ENCODE measurements at regions not wholly inside any gene's neighbourhood (a gene's known extent, or its start where the extent isn't known, plus 50 kb on each side); places are given as distances from the start of the nearest gene placed in this dataset.

DNA sequence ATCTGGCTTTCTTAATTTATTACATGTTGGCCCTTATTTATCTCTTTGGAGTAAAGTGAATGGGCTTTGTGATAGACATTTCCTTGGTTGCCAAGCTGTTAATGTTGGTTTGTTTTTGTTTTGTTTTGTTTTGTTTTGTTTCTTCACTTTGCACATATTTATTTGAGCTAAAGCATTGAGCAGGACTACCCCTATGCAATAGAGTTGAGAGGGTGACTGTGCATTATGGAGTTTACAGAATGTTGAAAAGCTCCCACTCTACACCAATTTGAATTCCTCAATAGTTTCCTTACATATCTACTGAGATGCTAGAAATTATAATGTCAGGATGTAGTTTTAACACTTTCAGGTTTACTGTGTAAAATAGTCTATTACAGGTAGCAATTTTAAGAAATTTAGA lies 462.8 kb upstream of the CBLB start:
- no peak for TF ChIP-seq TAF1 (IDR thresholded peaks at IDR 0.05; ENCODE audit: borderline replicate concordance, low read depth, low read length)
- no peak for TF ChIP-seq POLR2A (IDR thresholded peaks at IDR 0.05; ENCODE audit: low read depth, low read length)
- TF ChIP-seq POLR2AphosphoS5 (IDR thresholded peaks at IDR 0.05; ENCODE audit: low read depth, low read length), result no peak
- no peak for DNase-seq (ENCODE audit: insufficient read length)
- no peak for FAIRE-seq

DNA sequence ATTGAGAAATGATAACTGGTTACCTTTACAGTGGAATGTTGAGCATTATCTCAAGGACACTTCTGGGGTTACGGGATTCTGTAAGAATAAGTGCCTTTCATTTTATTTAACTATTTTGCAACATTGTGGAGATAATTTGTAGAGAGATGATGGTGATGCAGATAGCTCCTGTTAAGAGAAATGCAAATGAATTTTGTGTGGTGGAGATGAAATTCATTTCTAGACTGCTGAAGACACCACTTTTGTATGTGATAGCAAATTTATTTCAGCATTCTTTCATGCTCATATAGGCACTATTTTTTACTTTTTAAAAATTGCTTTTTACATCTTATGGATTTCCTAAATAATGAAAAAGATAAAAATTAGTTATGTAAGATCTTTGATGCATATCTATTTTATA lies 463.3 kb upstream of the CBLB start:
- TF ChIP-seq TAF1 (IDR thresholded peaks at IDR 0.05; ENCODE audit: borderline replicate concordance, low read depth, low read length), result no peak
- TF ChIP-seq POLR2AphosphoS5 (IDR thresholded peaks at IDR 0.05; ENCODE audit: low read depth, low read length), result no peak
- no peak for TF ChIP-seq POLR2A (IDR thresholded peaks at IDR 0.05; ENCODE audit: low read depth, low read length)
- FAIRE-seq, result peak; percentile 21
- no peak for DNase-seq (ENCODE audit: insufficient read length)

- no peak for FAIRE-seq
- no peak for DNase-seq (ENCODE audit: insufficient read length)
- TF ChIP-seq TAF1 (IDR thresholded peaks at IDR 0.05; ENCODE audit: borderline replicate concordance, low read depth, low read length) (no peak), POLR2A (IDR thresholded peaks at IDR 0.05; ENCODE audit: low read depth, low read length) (no peak), POLR2AphosphoS5 (IDR thresholded peaks at IDR 0.05; ENCODE audit: low read depth, low read length) (no peak)
Measured at GRCh38 chr3:106332884-106333283, 464.1 kb upstream of the CBLB start.

GRCh38 chr3:106333911-106334618 lies 465.3 kb upstream of the CBLB start:
- DNase-seq (ENCODE audit: insufficient read length) (no peak), FAIRE-seq (no peak)
- TF ChIP-seq POLR2AphosphoS5 (IDR thresholded peaks at IDR 0.05; ENCODE audit: low read depth, low read length), result no peak
- TF ChIP-seq TAF1 (IDR thresholded peaks at IDR 0.05; ENCODE audit: borderline replicate concordance, low read depth, low read length), result no peak
- TF ChIP-seq POLR2A (IDR thresholded peaks at IDR 0.05; ENCODE audit: low read depth, low read length), result no peak

DNA sequence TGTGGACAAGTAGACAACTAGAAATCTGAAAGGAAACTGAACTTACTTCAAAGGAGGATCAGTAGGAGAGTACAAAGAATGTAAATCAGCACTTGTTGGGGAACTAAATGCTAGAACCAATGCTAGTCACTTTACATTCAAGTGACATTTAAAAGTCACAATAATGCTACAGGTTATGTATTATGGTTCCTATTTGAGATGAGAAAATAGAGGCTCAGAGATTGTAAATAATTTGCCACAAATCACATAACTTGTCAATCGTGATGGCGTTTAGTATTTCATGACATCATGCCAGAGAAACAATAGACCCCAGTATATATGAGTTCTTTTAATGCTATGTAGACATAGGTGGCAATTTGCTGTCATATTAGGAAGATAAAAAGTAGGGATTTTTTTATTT lies 467.8 kb upstream of the CBLB start:
- no peak for DNase-seq (ENCODE audit: insufficient read length)
- no peak for TF ChIP-seq POLR2A (IDR thresholded peaks at IDR 0.05; ENCODE audit: low read depth, low read length)
- no peak for FAIRE-seq

DNA sequence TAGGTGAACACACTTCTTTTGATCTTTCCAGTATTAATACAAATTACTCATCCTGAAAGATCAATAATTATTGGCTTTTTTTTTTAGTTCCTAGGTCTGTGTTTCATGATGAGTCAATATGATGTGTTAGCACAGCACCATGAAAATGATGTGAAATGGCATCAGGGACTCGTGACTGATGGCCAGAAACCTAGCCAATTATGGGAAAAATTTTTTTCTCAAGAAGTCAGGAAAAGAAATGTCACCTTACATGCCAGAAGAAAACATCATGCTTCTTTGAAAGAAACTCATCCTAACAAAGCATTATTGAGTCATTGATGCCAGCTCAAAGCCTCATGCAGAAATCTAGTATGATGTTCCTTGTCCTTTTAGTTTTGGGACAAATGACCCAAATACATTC lies 468.3 kb upstream of the CBLB start:
- TF ChIP-seq POLR2A (IDR thresholded peaks at IDR 0.05; ENCODE audit: low read depth, low read length) (no peak), POLR2AphosphoS5 (IDR thresholded peaks at IDR 0.05; ENCODE audit: low read depth, low read length) (no peak), TAF1 (IDR thresholded peaks at IDR 0.05; ENCODE audit: borderline replicate concordance, low read depth, low read length) (no peak)
- DNase-seq (ENCODE audit: insufficient read length) (no peak), FAIRE-seq (no peak)

GRCh38 chr3:106338582-106339214 lies 469.9 kb upstream of the CBLB start:
- TF ChIP-seq TAF1 (IDR thresholded peaks at IDR 0.05; ENCODE audit: borderline replicate concordance, low read depth, low read length) (no peak), POLR2A (IDR thresholded peaks at IDR 0.05; ENCODE audit: low read depth, low read length) (no peak), POLR2AphosphoS5 (IDR thresholded peaks at IDR 0.05; ENCODE audit: low read depth, low read length) (no peak)
- DNase-seq (ENCODE audit: insufficient read length), result no peak
- no peak for FAIRE-seq

- DNase-seq (ENCODE audit: insufficient read length), result no peak
- TF ChIP-seq POLR2A (IDR thresholded peaks at IDR 0.05; ENCODE audit: low read depth, low read length) (no peak), POLR2AphosphoS5 (IDR thresholded peaks at IDR 0.05; ENCODE audit: low read depth, low read length) (no peak)
- FAIRE-seq, result no peak
Measured at GRCh38 chr3:106339551-106339950, 470.7 kb upstream of the CBLB start.

DNA sequence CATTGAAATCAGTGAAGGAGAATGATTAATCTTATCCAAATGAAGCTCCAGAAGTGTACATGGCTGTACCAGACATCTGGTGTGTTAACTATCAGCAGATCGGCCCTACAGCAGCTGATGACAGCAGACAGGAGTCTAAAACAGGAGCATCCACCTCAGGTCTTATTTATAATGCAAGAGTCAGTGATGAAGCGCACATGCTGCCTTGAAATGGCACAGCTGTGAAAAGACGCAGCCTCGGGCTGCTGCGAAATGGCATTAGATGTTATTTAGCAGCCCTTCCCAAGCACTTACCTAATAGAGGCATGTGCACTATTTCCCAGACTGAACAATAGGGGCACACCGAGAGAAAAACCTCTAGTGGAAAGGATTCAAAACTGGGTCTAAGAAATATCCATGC lies 472.3 kb upstream of the CBLB start:
- TF ChIP-seq TAF1 (IDR thresholded peaks at IDR 0.05; ENCODE audit: borderline replicate concordance, low read depth, low read length), result no peak
- no peak for TF ChIP-seq POLR2A (IDR thresholded peaks at IDR 0.05; ENCODE audit: low read depth, low read length)
- no peak for TF ChIP-seq POLR2AphosphoS5 (IDR thresholded peaks at IDR 0.05; ENCODE audit: low read depth, low read length)
- DNase-seq (ENCODE audit: insufficient read length), result no peak
- no peak for FAIRE-seq

DNA sequence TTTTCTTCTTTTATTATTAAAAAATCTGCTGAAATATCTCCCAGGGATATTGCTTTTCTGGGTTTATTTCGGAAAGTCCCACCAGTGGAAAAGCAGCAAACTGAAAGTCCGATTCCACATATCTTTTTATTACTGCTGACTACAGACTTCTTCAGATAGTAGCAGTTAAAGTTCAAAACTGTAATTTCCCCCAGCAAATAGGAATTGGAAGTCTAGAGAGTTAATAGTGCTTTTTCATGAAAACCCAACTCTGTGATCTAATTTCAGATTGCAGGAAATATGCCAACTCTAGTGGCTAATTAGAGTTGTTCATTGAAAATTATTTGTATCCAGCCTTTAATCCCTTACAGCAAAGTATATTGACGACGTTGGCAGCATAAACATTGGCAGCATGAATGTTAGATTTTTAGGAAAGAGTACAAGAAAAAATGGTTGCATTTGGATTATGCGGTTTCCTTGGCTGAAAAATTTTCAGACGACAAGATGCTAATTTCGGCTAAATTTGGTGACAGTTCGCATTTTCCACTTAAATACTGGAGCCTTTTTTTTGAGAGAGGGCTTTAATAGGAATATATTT lies 472.9 kb upstream of the CBLB start:
- TF ChIP-seq POLR2A (IDR thresholded peaks at IDR 0.05; ENCODE audit: low read depth, low read length) (no peak), TAF1 (IDR thresholded peaks at IDR 0.05; ENCODE audit: borderline replicate concordance, low read depth, low read length) (no peak)
- FAIRE-seq (no peak), DNase-seq (ENCODE audit: insufficient read length) (no peak)

DNA sequence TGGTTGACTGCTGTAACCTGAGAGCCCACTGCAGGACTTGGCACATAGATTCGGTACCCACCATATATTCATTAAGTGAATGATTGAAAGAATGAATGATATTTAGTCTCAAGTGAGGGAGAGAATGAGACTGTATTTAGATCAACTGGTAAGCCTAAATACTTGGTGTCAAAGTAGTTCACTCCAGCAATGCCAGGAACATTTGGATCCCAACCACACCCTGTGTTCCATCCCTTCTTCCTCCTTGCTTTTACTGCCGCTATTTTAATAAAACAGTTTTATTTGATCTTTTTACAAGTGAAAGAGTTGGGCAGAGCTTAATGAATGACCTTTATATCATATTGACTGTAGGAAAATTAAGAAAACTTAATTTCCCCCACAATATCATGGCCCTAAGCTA lies 473.6 kb upstream of the CBLB start:
- no peak for TF ChIP-seq POLR2AphosphoS5 (IDR thresholded peaks at IDR 0.05; ENCODE audit: low read depth, low read length)
- no peak for TF ChIP-seq POLR2A (IDR thresholded peaks at IDR 0.05; ENCODE audit: low read depth, low read length)
- DNase-seq (ENCODE audit: insufficient read length), result no peak
- FAIRE-seq, result no peak

DNA sequence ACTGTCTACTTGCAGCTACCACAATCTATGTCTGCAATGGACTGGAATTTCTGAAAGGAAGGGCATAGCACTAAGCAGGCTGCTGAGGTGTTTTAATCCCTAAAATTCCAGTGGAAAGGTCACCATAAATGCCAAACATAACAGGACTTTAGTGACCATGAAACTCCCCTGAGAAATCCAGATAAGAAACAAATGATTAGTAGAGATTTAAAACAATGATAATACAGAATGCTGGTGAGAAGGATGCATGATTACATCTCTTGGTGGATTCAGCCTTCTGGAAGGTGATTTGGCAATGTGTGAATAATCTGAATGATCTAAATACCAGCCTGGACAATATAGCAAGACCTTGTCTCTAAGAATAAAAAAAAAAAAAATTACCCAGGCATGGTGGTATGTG lies 475.0 kb upstream of the CBLB start:
- FAIRE-seq, result no peak
- no peak for TF ChIP-seq TAF1 (IDR thresholded peaks at IDR 0.05; ENCODE audit: borderline replicate concordance, low read depth, low read length)
- no peak for TF ChIP-seq POLR2AphosphoS5 (IDR thresholded peaks at IDR 0.05; ENCODE audit: low read depth, low read length)
- no peak for TF ChIP-seq POLR2A (IDR thresholded peaks at IDR 0.05; ENCODE audit: low read depth, low read length)
- DNase-seq (ENCODE audit: insufficient read length), result no peak

Measured in GM12892 (cell line).